ENCODE measurements at regions not wholly inside any gene's neighbourhood (a gene's known extent, or its start where the extent isn't known, plus 50 kb on each side); places are given as distances from the start of the nearest gene placed in this dataset.
"Not testable (repeated sequence)": the region's sequence is repeated elsewhere in the genome, so short reads cannot be mapped to it uniquely, and the experiment has no call there.

DNA sequence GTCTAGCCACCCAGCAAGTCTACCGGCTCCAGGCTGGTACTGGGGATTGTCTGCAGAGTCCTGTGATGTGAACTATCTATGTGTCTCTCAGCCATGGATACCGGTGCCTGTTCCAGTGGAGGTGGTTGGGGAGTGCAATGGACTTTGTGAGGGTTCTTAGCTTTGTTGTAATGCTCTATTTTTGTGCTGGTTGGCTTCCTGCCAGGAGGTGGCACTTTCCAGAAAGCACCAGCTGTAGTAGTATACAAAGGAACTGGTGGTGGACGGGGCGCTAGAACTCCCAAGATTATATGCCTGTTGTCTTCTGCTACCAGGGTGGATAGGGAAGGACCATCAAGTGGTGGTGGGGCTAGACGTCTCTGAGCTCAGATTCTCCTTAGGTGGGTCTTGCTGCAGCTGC, 306.4 kb upstream of the POF1B start:
- Histone ChIP-seq H3K9me3 (peaks cover 0 to 3% (median under 1%) of the 10 kb centered on the region in 4 donors), H3K27me3 (no peaks in the 10 kb centered on the region), H3K27ac (no peak overlapping the region), H3K36me3 (no peaks in the 10 kb centered on the region), H3K4me1 (no peaks in the 10 kb centered on the region), H3K4me3 (no peak overlapping the region)
- 68 to 84% (median 78%) methylated on average over 4 to 5 of the region's 5 CpGs for whole genome bisulfite sequencing, 5 donors
- TF ChIP-seq POLR2A (IDR thresholded peaks at IDR 0.05) = no peak
- TF ChIP-seq POLR2AphosphoS5 (IDR thresholded peaks at IDR 0.05) = no peak
- TF ChIP-seq EP300 (IDR thresholded peaks at IDR 0.05) = no peak
- TF ChIP-seq, protein P1, sequence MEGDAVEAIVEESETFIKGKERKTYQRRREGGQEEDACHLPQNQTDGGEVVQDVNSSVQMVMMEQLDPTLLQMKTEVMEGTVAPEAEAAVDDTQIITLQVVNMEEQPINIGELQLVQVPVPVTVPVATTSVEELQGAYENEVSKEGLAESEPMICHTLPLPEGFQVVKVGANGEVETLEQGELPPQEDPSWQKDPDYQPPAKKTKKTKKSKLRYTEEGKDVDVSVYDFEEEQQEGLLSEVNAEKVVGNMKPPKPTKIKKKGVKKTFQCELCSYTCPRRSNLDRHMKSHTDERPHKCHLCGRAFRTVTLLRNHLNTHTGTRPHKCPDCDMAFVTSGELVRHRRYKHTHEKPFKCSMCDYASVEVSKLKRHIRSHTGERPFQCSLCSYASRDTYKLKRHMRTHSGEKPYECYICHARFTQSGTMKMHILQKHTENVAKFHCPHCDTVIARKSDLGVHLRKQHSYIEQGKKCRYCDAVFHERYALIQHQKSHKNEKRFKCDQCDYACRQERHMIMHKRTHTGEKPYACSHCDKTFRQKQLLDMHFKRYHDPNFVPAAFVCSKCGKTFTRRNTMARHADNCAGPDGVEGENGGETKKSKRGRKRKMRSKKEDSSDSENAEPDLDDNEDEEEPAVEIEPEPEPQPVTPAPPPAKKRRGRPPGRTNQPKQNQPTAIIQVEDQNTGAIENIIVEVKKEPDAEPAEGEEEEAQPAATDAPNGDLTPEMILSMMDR (IDR thresholded peaks at IDR 0.05) = no peak
- intact Hi-C loops (cut with DNase I; ENCODE audit: low total_unique reads) = no loop called here
- DNase-seq = no peak

DNA sequence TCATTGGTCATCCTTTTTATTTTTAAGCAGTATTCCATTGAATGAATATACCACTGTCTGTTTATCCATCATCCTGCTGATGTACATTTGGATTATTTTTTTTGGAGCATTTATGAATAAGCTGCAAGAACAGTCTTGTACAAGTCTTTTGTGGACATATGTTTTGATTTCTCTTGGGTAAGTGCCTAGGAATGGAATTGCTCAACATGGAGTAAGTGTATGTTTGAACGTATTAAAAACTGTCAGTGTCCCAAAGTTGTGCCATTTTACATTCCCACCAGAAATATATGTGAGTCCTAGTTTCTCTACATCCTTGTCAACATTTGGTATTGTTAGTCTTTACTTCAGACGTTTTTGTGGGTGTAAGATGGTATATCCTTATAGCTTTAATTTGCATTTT, 287.0 kb upstream of the POF1B start:
- no peaks in the 10 kb centered on the region for H3K36me3 ChIP-seq
- no peak for TF ChIP-seq POLR2AphosphoS5 (IDR thresholded peaks at IDR 0.05)
- TF ChIP-seq, protein P1 (IDR thresholded peaks at IDR 0.05) = no peak
- no peak for TF ChIP-seq EP300 (IDR thresholded peaks at IDR 0.05)
- no peak for TF ChIP-seq POLR2A (IDR thresholded peaks at IDR 0.05)
- no peak overlapping the region for H3K27ac ChIP-seq
- intact Hi-C loops (cut with DNase I; ENCODE audit: low total_unique reads) = no loop called here
- H3K27me3 ChIP-seq = no peaks in the 10 kb centered on the region
- H3K4me3 ChIP-seq = no peak overlapping the region
- H3K4me1 ChIP-seq = no peaks in the 10 kb centered on the region
- DNase-seq = no peak
- 30 to 48% (median 42%) methylated on average over 2 of the region's 2 CpGs for WGBS, 5 donors
- H3K9me3 ChIP-seq = no peaks in the 10 kb centered on the region

DNA sequence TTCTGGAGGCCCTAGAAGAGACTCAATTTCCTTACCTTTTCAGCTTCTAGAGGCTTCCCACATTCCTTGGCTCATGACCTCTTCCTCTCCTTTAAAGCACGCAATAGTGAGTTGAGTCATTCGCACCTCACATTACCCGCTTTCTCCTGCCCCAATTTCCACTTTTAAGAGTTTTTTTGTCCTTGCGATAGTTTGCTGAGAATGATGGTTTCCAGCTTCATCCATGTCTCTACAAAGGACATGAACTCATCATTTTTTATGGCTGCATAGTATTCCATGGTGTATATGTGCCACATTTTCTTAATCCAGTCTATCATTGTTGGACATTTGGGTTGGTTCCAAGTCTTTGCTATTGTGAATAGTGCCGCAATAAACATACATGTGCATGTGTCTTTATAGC, 284.5 kb upstream of the POF1B start:
- H3K36me3 ChIP-seq; intact Hi-C loops (cut with DNase I; ENCODE audit: low total_unique reads); H3K4me3 ChIP-seq; H3K9me3 ChIP-seq; DNase-seq; H3K27ac ChIP-seq; H3K27me3 ChIP-seq; H3K4me1 ChIP-seq: not testable (repeated sequence)
- WGBS, 5 donors = 81 to 98% (median 96%) methylated on average over 4 to 5 of the region's 5 CpGs

DNA sequence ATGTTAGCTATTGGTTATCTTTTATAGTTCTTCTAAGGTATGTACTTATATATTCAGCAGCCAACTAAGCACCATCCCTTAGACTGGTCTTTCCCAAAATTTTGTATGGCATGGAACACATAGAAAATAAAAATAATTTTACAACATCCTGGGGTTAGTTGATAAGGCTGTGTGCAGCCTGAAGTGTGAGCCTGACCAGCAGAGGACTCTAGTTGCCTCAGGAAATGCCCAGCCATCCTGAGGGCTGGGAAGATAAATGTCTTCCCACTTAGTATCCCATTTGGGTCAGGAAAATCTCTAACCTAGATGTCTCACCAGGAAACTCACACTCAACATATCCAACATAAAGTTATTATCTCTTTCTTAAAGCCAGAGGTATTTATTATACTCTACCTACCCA, 251.4 kb upstream of the POF1B start:
- no peak overlapping the region for H3K27ac ChIP-seq
- H3K4me1 ChIP-seq = no peaks in the 10 kb centered on the region
- TF ChIP-seq, protein P1 (IDR thresholded peaks at IDR 0.05) = no peak
- TF ChIP-seq EP300 (IDR thresholded peaks at IDR 0.05) (no peak), POLR2AphosphoS5 (IDR thresholded peaks at IDR 0.05) (no peak), POLR2A (IDR thresholded peaks at IDR 0.05) (no peak)
- H3K9me3 ChIP-seq = peaks cover 0 to 9% (median 4%) of the 10 kb centered on the region in 4 donors
- no peak for DNase-seq
- no peak overlapping the region for H3K4me3 ChIP-seq
- no peaks in the 10 kb centered on the region for H3K36me3 ChIP-seq
- intact Hi-C loops (cut with DNase I; ENCODE audit: low total_unique reads) = no loop called here
- H3K27me3 ChIP-seq = no peaks in the 10 kb centered on the region

DNA sequence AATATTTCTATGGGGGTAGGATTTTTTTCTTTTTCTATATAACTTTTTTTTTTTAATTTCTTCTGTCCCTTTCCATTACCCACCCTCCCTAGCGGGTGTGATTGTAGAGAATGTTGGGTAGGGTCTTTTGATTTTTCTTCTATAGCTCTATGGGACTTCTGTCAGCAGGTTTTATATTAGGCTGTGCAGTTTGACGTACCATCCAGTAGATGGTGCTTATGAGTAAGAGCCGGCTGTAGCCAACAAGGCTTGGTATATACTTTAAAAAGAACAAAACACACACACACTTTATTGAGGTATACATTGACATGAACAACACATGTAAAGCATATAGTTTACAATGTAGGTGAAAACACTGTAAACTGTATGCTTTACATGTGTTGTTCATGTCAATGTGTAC, 247.9 kb upstream of the POF1B start:
- H3K4me1 ChIP-seq = no peaks in the 10 kb centered on the region
- intact Hi-C loops (cut with DNase I; ENCODE audit: low total_unique reads) = no loop called here
- H3K27ac ChIP-seq = no peak overlapping the region
- H3K4me3 ChIP-seq = no peak overlapping the region
- no peaks in the 10 kb centered on the region for H3K27me3 ChIP-seq
- no peak for DNase-seq
- 32 to 55% (median 47%) methylated on average over 3 of the region's 3 CpGs for WGBS, 5 donors
- TF ChIP-seq POLR2AphosphoS5 (IDR thresholded peaks at IDR 0.05) (no peak), EP300 (IDR thresholded peaks at IDR 0.05) (no peak), POLR2A (IDR thresholded peaks at IDR 0.05) (no peak)
- TF ChIP-seq, protein P1 (IDR thresholded peaks at IDR 0.05) = no peak
- H3K36me3 ChIP-seq = no peaks in the 10 kb centered on the region
- H3K9me3 ChIP-seq = peaks cover 0 to 9% (median 4%) of the 10 kb centered on the region in 4 donors
